ENCODE measurements at regions not wholly inside any gene's neighbourhood (a gene's known extent, or its start where the extent isn't known, plus 50 kb on each side); places are given as distances from the start of the nearest gene placed in this dataset.

DNA sequence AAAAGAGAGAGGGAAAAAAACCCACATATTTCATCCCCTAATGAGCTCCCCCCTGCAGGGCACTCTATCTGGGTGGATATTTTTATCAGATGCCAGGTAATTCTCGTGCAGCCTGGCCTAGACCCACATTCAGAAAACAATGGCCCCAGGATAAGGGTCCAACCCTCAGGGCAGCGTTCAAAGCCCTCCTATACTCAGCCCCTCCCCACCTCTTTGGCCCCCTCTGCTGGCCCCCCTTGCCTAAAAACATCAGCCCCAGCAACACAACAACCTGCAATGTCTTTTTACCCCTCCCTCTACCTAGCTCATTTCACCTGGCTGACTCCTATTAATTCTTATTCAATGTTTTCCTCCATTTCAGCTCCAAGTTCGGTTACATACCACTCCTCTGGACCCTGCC is 145.4 kb upstream of the MED14 start:
- TF ChIP-seq, protein P1, sequence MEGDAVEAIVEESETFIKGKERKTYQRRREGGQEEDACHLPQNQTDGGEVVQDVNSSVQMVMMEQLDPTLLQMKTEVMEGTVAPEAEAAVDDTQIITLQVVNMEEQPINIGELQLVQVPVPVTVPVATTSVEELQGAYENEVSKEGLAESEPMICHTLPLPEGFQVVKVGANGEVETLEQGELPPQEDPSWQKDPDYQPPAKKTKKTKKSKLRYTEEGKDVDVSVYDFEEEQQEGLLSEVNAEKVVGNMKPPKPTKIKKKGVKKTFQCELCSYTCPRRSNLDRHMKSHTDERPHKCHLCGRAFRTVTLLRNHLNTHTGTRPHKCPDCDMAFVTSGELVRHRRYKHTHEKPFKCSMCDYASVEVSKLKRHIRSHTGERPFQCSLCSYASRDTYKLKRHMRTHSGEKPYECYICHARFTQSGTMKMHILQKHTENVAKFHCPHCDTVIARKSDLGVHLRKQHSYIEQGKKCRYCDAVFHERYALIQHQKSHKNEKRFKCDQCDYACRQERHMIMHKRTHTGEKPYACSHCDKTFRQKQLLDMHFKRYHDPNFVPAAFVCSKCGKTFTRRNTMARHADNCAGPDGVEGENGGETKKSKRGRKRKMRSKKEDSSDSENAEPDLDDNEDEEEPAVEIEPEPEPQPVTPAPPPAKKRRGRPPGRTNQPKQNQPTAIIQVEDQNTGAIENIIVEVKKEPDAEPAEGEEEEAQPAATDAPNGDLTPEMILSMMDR (IDR thresholded peaks at IDR 0.05): no peak
- no peak for TF ChIP-seq POLR2A (IDR thresholded peaks at IDR 0.05)

All from thyroid gland (tissue), 4 donors.